Bronchial epithelial cell (primary cell): ENCODE measurements at regions not wholly inside any gene's neighbourhood (a gene's known extent, or its start where the extent isn't known, plus 50 kb on each side); places are given as distances from the start of the nearest gene placed in this dataset.
A peak's percentile ranks its signal among the peaks of the same experiment; 100 is the strongest.

ENCODE experiments used
- DNase-seq: peaks from one replicate; pipeline ENCODE4 v3.0.0-alpha.2; 2010; ENCODE audit warnings: low read depth
- FAIRE-seq: peaks from 2 replicates; lab custom pipeline; 2011; peaks lifted over from hg19 to GRCh38; lab: Jason Lieb, UNC
- H3K27me3 ChIP-seq: 2 replicates; pipeline ENCODE4 v1.5.1; 2011; ENCODE audit warnings: low read length; ENCODE audit not compliant: control insufficient read depth, insufficient read depth
- H3K36me3 ChIP-seq: 2 replicates; pipeline ENCODE4 v1.5.1; 2011; ENCODE audit warnings: low read length; ENCODE audit not compliant: control insufficient read depth, insufficient read depth
- H3K4me3 ChIP-seq: 2 replicates; pipeline ENCODE4 v1.5.1; 2011; ENCODE audit warnings: mild to moderate bottlenecking, low read depth, low read length, control low read depth
- CTCF ChIP-seq: IDR thresholded peaks from 2 replicates; pipeline ENCODE4 v1.5.1; 2011; ENCODE audit warnings: mild to moderate bottlenecking, moderate library complexity, low read length, control low read depth, inconsistent platforms; ENCODE audit not compliant: insufficient read depth, severe bottlenecking

GRCh38 chr3:72320955-72321303 lies 527.3 kb downstream of the SHQ1 start:
- Histone ChIP-seq H3K36me3 (no peaks in the 10 kb centered on the region), H3K4me3 (no peak overlapping the region), H3K27me3 (no peaks in the 10 kb centered on the region)
- FAIRE-seq: no peak
- TF ChIP-seq CTCF: no peak
- DNase-seq: no peak

GRCh38 chr3:72320095-72320954 lies 527.9 kb downstream of the SHQ1 start:
- no peak for TF ChIP-seq CTCF
- DNase-seq (no peak), FAIRE-seq (no peak)
- Histone ChIP-seq H3K4me3 (no peak overlapping the region), H3K36me3 (no peaks in the 10 kb centered on the region), H3K27me3 (no peaks in the 10 kb centered on the region)

GRCh38 chr3:72319194-72320094 lies 528.8 kb downstream of the SHQ1 start:
- no peaks in the 10 kb centered on the region for H3K36me3 ChIP-seq
- TF ChIP-seq CTCF: no peak
- DNase-seq: peak; percentile 31
- peak; percentile 64 for FAIRE-seq
- no peak overlapping the region for H3K4me3 ChIP-seq
- H3K27me3 ChIP-seq: no peaks in the 10 kb centered on the region

GRCh38 chr3:72318504-72319193 lies 529.6 kb downstream of the SHQ1 start:
- FAIRE-seq (no peak), DNase-seq (no peak)
- TF ChIP-seq CTCF: no peak
- Histone ChIP-seq H3K36me3 (no peaks in the 10 kb centered on the region), H3K27me3 (no peaks in the 10 kb centered on the region), H3K4me3 (no peak overlapping the region)

GRCh38 chr3:72317491-72317890 lies 530.8 kb downstream of the SHQ1 start:
- no peak for FAIRE-seq
- Histone ChIP-seq H3K27me3 (no peaks in the 10 kb centered on the region), H3K36me3 (no peaks in the 10 kb centered on the region), H3K4me3 (no peak overlapping the region)
- no peak for DNase-seq
- TF ChIP-seq CTCF: no peak
